Inferior parietal cortex (tissue), 1 donor: ENCODE measurements at regions not wholly inside any gene's neighbourhood (a gene's known extent, or its start where the extent isn't known, plus 50 kb on each side); places are given as distances from the start of the nearest gene placed in this dataset.

Source experiments
- DNase-seq: peaks from one replicate; pipeline ENCODE4 v3.0.0-alpha.2; 2016; ENCODE audit errors: extremely low spot score

- DNase-seq, result no peak
Measured at GRCh38 chr12:88310666-88311065, 168.6 kb downstream of the TMTC3 start.

- DNase-seq, result no peak
Measured at GRCh38 chr12:88313554-88313953, 171.4 kb downstream of the TMTC3 start.

- DNase-seq, result no peak
Measured at GRCh38 chr12:88314706-88315105, 172.6 kb downstream of the TMTC3 start.

DNA sequence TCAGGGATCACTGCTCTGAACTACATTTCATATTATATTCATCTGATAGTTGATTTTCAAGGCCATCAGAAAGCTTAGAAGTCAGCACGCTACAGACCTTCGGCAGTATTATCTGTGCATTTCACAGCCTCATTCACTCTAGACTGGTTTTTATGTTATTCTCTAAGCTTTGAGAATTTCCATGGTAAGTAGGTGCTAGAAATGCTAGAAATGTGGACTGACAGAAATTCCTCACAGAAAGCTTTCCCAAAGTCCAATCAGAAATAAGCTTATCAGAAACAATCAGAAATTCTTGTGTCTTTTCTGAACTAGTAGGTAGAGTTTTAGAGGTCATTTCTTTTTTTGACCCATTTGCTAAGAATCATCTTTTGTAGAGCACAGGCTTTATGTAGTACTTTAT is 176.6 kb downstream of the TMTC3 start:
- DNase-seq, result no peak

DNA sequence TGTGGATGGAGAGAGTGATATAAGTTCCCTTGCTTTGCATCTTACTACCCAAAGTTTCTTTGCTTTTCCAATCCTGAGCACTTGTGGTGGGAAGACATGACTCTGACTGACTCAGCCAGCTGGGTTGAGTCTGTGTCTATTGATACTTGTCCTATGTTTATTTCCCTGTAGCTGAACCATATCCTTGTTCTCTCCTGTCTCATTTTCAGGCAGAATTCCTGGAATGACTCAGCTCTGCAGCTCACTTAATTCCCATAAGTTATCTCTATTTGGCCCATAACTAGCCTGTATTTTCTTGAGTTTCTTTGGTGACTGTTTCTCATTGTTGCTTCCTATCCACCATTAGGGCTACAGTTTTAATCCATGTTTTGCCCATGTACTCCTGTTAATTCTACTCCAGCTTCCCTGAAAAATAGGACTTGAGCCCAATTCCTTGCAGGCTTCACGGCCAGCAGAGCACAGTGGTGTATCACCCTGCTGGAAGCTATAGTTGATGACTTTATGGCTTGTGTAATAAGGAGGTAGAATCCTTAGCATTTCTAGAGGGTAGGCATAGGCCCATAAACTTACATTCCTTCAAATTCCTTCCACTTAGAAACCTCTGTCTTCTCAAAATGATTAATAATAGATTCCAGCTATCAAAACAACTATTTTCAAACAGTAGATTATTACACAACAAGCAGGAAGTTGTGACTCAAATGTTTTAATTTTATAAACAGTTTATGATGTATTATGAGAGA is 183.1 kb downstream of the TMTC3 start:
- DNase-seq, result no peak

DNA sequence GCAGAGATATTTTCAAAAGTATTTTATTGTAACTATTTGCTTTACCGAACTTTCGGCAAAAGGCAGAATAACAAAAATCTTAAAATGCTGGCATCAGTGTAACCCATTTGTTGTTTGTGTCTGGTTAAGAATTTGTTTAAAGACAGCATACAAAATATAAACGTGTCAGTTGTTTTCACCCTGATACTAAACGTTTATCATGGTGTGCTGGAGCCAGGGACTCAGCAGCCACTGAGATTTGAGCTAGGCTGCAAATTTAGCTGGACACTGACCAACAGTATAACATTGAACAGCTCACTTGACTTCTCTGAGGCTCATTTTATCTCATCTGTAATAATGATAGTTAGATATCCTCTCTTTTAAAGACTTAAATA is 183.7 kb downstream of the TMTC3 start:
- no peak for DNase-seq

GRCh38 chr12:88327276-88327675 is 185.2 kb downstream of the TMTC3 start:
- DNase-seq, result no peak

- DNase-seq, result no peak
Measured at GRCh38 chr12:88328090-88328489, 186.0 kb downstream of the TMTC3 start.

- DNase-seq, result no peak
Measured at GRCh38 chr12:88329833-88330232, 187.7 kb downstream of the TMTC3 start.

GRCh38 chr12:88334271-88334670 is 192.2 kb downstream of the TMTC3 start:
- no peak for DNase-seq

- no peak for DNase-seq
Measured at GRCh38 chr12:88336076-88336739, 194.1 kb downstream of the TMTC3 start.

- DNase-seq, result no peak
Measured at GRCh38 chr12:88338486-88338885, 196.4 kb downstream of the TMTC3 start.

DNA sequence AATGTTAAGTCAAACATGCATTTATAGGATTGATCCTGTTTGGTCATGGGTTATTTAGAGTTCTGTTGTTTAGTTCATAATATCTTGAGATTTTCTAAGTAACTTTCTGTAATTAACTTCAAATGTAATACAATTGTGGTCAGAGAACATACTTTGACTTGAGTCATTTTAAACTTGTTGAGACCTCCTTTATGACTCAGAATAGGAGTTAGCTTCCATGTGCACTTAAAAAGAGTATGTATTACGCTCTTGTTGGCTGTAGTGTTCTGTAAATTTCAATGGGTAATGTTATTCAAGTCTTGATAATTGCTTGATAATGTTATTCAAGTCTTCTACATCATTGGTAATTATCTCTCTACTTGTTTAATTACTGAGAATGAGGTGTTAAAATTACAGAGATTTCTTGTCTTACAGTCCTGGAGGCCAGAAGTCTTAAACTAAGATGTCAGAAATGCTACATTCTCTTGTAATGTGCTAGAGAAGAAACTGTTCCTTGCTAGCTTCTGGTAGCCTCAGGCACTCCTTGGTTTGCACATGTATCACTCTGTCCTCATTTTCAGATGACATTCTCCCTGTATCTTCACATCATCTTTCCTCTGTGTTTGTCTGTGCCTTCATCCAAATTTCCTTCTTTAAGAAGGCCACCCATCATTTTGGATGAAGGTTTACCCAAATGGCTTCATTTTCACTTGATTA is 197.3 kb downstream of the TMTC3 start:
- DNase-seq, result no peak

- DNase-seq, result no peak
Measured at GRCh38 chr12:88339966-88340365, 197.9 kb downstream of the TMTC3 start.

GRCh38 chr12:88342251-88342806 is 200.2 kb downstream of the TMTC3 start:
- DNase-seq, result no peak

DNA sequence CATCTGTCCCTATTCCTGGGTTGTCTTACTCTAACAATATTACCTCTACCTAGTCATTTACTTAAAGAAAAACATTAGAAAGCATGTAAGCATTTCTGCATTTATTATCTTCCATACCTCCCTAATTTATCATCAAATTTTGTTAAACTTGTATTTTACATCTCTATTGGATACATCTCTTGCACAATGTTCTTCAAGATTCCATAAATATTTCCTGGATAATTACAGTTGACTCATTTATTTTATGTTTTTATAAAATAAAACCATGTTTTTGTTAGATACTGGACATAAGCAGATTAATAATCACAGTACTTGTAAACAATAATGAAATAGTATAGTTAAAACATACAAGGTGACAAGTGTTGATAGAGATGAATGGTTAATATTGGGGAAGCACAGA is 209.0 kb downstream of the TMTC3 start:
- no peak for DNase-seq

DNA sequence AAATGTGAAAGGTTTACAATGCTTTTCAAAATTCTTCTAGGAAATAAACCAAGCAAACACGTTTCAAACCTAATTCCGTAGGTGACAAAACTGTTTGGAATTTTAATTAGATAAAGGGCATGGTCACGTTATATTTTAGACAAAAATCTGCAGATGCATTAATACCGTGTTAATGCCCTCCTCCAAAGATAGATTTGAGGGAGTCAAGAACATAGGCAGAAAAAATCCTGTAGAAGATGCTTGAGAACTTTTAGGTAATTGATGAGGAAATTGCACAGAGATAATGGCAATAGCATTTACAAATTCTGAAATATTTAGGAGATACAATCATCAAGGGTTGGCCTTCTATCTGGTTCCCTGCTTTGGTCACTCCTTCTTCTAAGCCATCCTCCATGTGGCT is 212.6 kb downstream of the TMTC3 start:
- DNase-seq, result no peak

DNA sequence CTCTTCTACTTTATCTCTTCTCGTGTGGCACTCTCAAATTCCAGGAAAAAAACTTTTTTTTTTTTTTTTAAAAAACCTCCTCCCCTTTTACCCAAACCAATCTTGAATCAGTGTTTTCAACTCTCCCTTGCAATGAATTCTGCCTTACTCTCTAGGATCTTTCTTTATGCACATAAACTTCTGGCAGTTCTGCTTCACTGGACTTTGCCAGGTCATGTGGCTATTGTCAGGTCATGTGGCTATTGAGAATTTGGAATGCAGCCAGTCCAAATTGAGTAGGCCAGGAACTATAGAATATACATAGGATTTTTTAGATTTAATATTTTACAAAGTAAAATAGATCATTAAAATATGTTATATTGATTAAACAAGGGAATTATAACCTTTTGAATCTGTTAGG is 218.2 kb downstream of the TMTC3 start:
- DNase-seq, result no peak

DNA sequence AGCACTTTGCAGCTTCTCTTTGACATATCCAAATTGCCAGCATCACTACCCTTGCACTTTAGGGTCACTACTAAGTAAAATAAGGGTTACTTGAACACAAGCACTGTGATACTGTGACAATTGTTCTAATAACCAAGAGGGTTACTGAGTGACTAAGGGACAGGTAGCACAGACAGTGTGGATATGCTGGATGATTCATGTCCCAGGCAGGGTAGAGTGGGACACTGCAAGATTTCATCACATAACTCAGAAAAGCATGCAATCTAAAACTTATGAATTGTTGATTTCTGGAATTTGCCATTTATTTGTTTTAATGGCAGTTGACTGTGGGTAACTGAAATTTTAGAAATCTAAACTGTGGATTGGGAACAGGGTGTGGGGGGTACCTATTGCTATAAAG is 218.8 kb downstream of the KITLG start:
- DNase-seq, result no peak

DNA sequence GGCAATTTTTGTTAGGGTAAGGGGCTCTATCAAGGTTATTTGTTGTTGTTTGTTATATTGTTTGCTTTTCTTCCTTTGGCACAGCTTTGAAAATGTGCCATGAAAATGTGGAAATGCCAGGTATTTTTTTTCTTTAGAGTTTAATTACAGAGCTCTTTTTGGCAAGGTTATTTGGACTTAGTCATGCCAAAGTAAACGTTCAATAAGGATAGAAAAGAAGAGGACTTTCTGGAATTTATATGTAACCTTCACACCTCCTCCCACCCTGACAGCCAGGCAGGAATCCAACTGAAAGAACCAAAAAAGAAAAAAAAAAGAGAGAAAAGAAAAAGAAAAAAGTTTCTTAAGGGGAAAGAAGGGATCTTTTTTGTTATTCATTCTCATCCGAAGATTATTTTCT is 217.8 kb downstream of the KITLG start:
- peak; percentile 35 for DNase-seq

DNA sequence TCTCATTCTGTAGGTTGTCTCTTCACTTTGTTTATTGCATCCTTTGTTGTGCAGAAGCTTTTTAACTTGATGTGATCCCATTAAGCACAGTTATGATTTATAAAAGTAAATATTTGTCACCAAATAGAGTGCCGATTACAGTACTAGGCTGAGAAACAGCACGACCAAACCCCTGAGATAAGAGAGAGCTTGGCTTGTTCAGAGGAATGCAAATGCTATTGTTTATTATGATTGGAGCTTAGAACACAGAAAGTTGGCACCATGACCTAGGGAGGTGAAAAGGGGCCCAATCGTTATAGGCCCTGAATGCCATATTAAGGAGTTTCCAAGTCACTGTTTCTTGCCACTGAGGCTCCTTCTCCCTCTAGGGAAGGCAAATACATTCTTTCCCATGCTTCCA is 214.9 kb downstream of the KITLG start:
- no peak for DNase-seq

GRCh38 chr12:88366101-88366500 is 214.2 kb downstream of the KITLG start:
- DNase-seq, result no peak

DNA sequence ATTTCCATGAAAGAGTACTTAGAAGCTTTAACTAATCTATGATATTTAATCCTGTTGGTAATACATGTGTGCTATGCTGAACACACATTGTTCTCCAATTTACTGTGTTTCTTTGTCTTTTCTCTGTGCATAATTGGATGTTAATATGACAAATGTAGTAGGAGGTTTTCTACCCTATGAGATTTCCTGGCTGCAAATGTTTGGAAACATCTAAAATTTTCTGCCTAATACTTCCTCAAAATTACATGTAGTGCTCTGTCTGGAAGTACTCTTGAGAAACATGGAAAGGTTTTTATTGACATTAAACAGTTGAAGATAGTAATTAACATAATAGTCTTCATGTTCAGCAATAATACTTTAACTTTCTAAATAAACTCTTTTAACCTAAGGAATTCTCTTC is 213.0 kb downstream of the KITLG start:
- no peak for DNase-seq
